H1 (cell line): ENCODE measurements at regions not wholly inside any gene's neighbourhood (a gene's known extent, or its start where the extent isn't known, plus 50 kb on each side); places are given as distances from the start of the nearest gene placed in this dataset.

Experiments used
- HDAC2 ChIP-seq, 2 experiments: fragments of 300-600 bp in 1 of 2; sonication (generic) in 1 of 2; IDR thresholded peaks; 2 replicates each; pipeline ENCODE4 v1.6.1; 2011 to 2012; ENCODE audit warnings: low read depth in 2 of 2, low read length in 2 of 2, mild to moderate bottlenecking in 2 of 2, moderate library complexity in 2 of 2, borderline replicate concordance in 1 of 2, inconsistent platforms in 1 of 2
- ZNF274 ChIP-seq: IDR thresholded peaks from 2 replicates; pipeline ENCODE4 v1.7.0; 2012; ENCODE audit warnings: low read length, borderline replicate concordance; ENCODE audit errors: extremely low read depth

DNA sequence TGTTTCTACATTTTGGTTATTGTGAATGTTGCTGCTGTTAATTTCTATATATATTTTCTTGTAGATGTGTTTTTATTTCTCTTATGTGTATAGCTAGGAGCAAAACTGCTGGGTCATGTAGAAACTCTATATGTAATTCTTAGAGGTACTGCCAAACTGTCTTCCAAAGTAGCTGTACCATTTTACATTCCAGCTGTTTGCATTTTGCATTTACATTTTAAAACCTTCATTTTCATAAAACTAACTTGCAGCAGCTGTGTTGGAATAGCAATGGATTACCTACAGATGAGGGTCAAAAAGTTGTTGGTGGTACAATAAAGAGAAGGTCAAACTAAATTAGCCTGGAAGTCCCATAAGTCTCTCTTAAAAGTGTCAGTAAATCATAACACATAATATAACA, 1109.7 kb downstream of the FLRT2 start (continued):
- TF ChIP-seq HDAC2 (IDR thresholded peaks at IDR 0.05; ENCODE audit: borderline replicate concordance in 1 of 2, low read depth in 2 of 2, low read length in 2 of 2) (no peak), ZNF274 (no peak)
